Colonic mucosa (tissue), 4 donors: ENCODE measurements at regions not wholly inside any gene's neighbourhood (a gene's known extent, or its start where the extent isn't known, plus 50 kb on each side); places are given as distances from the start of the nearest gene placed in this dataset.

Experiments
- DNase-seq: peaks from one replicate; pipeline ENCODE4 v3.0.0-alpha.2; 2020
- H3K27ac ChIP-seq: fragments of 200-600 bp; one replicate; pipeline ENCODE4 v1.8.0; 2021
- H3K27me3 ChIP-seq: fragments of 200-600 bp; one replicate; pipeline ENCODE4 v1.8.0; 2021
- H3K36me3 ChIP-seq: fragments of 200-600 bp; one replicate; pipeline ENCODE4 v1.8.0; 2021
- H3K4me1 ChIP-seq: fragments of 200-600 bp; one replicate; pipeline ENCODE4 v1.8.0; 2021; ENCODE audit warnings: mild to moderate bottlenecking
- H3K4me3 ChIP-seq: fragments of 200-600 bp; one replicate; pipeline ENCODE4 v1.8.0; 2021
- H3K9ac ChIP-seq, 2 donors: one replicate each; pipeline ENCODE4 v1.7.0; 2013; ENCODE audit warnings: control low read depth in 2 of 2, low read depth in 2 of 2, low read length in 2 of 2
- H3K9me3 ChIP-seq: fragments of 200-600 bp; one replicate; pipeline ENCODE4 v1.8.0; 2021
- CTCF ChIP-seq: fragments of 200-600 bp; IDR thresholded peaks from one replicate; pipeline ENCODE4 v1.8.0; 2022; ENCODE audit warnings: antibody characterized with exemption, mild to moderate bottlenecking
- intact Hi-C: fragments of 100-400 bp; cut with DNase I; formaldehyde crosslinking; loops from one replicate; pipeline ENCODE4 v1.14.1; 2022
- donor health status: healthy.
- donor health status: DM: no; HTN: no; CAD: no.
- donor health status: DM: no; HTN: no; CAD: no.

- H3K9ac ChIP-seq: no peak overlapping the region
- no peak for TF ChIP-seq CTCF
- intact Hi-C loops: no loop called here
Observed at GRCh38 chr6:14806101-14806500, 439.8 kb upstream of the JARID2 start.

GRCh38 chr6:14807130-14807529 lies 438.7 kb upstream of the JARID2 start:
- Histone ChIP-seq H3K4me3 (no peak overlapping the region), H3K9me3 (no peaks in the 10 kb centered on the region), H3K27me3 (no peaks in the 10 kb centered on the region), H3K36me3 (no peaks in the 10 kb centered on the region), H3K9ac (no peak overlapping the region), H3K4me1 (peaks cover 5% of the 10 kb centered on the region), H3K27ac (no peak overlapping the region)
- intact Hi-C loops: no loop called here
- DNase-seq: no peak
- no peak for TF ChIP-seq CTCF

More at GRCh38 chr6:14806101-14806500, 439.8 kb upstream of the JARID2 start:
- DNase-seq: no peak
- Histone ChIP-seq H3K27ac (no peak overlapping the region), H3K9me3 (no peaks in the 10 kb centered on the region), H3K36me3 (no peaks in the 10 kb centered on the region), H3K4me3 (no peak overlapping the region), H3K4me1 (peaks cover 5% of the 10 kb centered on the region), H3K27me3 (no peaks in the 10 kb centered on the region)

- Histone ChIP-seq H3K36me3 (no peaks in the 10 kb centered on the region), H3K9ac (no peak overlapping the region), H3K27me3 (no peaks in the 10 kb centered on the region), H3K9me3 (no peaks in the 10 kb centered on the region), H3K4me1 (peaks cover 5% of the 10 kb centered on the region), H3K4me3 (no peak overlapping the region), H3K27ac (no peak overlapping the region)
- no peak for TF ChIP-seq CTCF
- intact Hi-C loops: no loop called here
- DNase-seq: no peak
Observed at GRCh38 chr6:14807971-14808370, 437.9 kb upstream of the JARID2 start.

- no peaks in the 10 kb centered on the region for H3K9me3 ChIP-seq
- H3K4me1 ChIP-seq: peaks cover 4% of the 10 kb centered on the region
- no peak overlapping the region for H3K9ac ChIP-seq
- intact Hi-C loops: no loop called here
- no peak for DNase-seq
- H3K27me3 ChIP-seq: no peaks in the 10 kb centered on the region
- H3K27ac ChIP-seq: no peak overlapping the region
- no peaks in the 10 kb centered on the region for H3K36me3 ChIP-seq
- no peak for TF ChIP-seq CTCF
- no peak overlapping the region for H3K4me3 ChIP-seq
Observed at GRCh38 chr6:14810021-14810420, 435.8 kb upstream of the JARID2 start.

- intact Hi-C loops: no loop called here
- H3K4me3 ChIP-seq: no peak overlapping the region
- H3K4me1 ChIP-seq: no peaks in the 10 kb centered on the region
- no peaks in the 10 kb centered on the region for H3K27me3 ChIP-seq
- H3K9me3 ChIP-seq: no peaks in the 10 kb centered on the region
- no peak overlapping the region for H3K9ac ChIP-seq
- no peak overlapping the region for H3K27ac ChIP-seq
- H3K36me3 ChIP-seq: no peaks in the 10 kb centered on the region
- TF ChIP-seq CTCF: no peak
- no peak for DNase-seq
Observed at GRCh38 chr6:14811775-14812428, 434.0 kb upstream of the JARID2 start.
